ENCODE measurements at regions not wholly inside any gene's neighbourhood (a gene's known extent, or its start where the extent isn't known, plus 50 kb on each side); places are given as distances from the start of the nearest gene placed in this dataset.

- no peaks in the 10 kb centered on the region for H3K36me3 ChIP-seq (ENCODE audit: control insufficient read depth in 2 of 2, insufficient read depth in 2 of 2, low read length in 1 of 2)
- no TSS peak for BruUV-seq (replicated peaks)
- no peak overlapping the region for H3K4me2 ChIP-seq (ENCODE audit: control insufficient read depth, insufficient read depth)
- no peaks in the 10 kb centered on the region; a peak in 1 of 4 replicates for H3K27me3 ChIP-seq (replicated peaks in 1 of 2; ENCODE audit: control insufficient read depth in 2 of 2, insufficient read depth in 2 of 2, low read length in 1 of 2)
- CTCF ChIA-PET: interaction anchor here (1.3 to 1.7 kb wide), 2 partner anchors 10 kb away, joined by 3 to 12 read pairs; no protein-coding TSS in a partner anchor
- SMC1A ChIA-PET (ENCODE audit: uncharacterized antibody, unreplicated experiment): interaction anchor here (0.6 to 1.4 kb wide), 3 partner anchors 9 to 378 kb away, joined by 3 read pairs; no protein-coding TSS in a partner anchor
- DNase-seq (ENCODE audit: low read depth, low spot score): no peak
- H3K4me1 ChIP-seq (ENCODE audit: control insufficient read depth, insufficient read depth, low read length): no peaks in the 10 kb centered on the region
- POLR2A ChIA-PET: no interaction called here
- H4K20me1 ChIP-seq (ENCODE audit: control insufficient read depth, insufficient read depth): no peaks in the 10 kb centered on the region
- intact Hi-C loops (cut with micrococcal nuclease; ENCODE audit: unreplicated experiment) (no loop called here), in situ Hi-C loops (cut with MboI) (no loop called here)
- no peaks in the 10 kb centered on the region for H3K9me3 ChIP-seq (replicated peaks; ENCODE audit: control insufficient read depth, insufficient read depth, low read length)
- no peak overlapping the region for H3K27ac ChIP-seq (ENCODE audit: control insufficient read depth, insufficient read depth)
- H3K9ac ChIP-seq (ENCODE audit: control insufficient read depth, insufficient read depth, low read length): no peak overlapping the region
- H3K79me2 ChIP-seq (ENCODE audit: control insufficient read depth, insufficient read depth, low read length): no peaks in the 10 kb centered on the region
- FAIRE-seq: no peak
- TF ChIP-seq IRF3 (IDR thresholded peaks at IDR 0.05): no peak
- TF ChIP-seq POLR2A (IDR thresholded peaks at IDR 0.05; ENCODE audit: low read depth, low read length): no peak
- TF ChIP-seq SRF (IDR thresholded peaks at IDR 0.05; ENCODE audit: low read depth in 2 of 2, low read length in 2 of 2): no peak
- no peak for TF ChIP-seq SMC3 (IDR thresholded peaks at IDR 0.05; ENCODE audit: borderline replicate concordance, low read length)
- no peak for TF ChIP-seq BMI1 (IDR thresholded peaks at IDR 0.05; ENCODE audit: borderline replicate concordance)
- no peak for TF ChIP-seq NR2C1 (IDR thresholded peaks at IDR 0.05)
- TF ChIP-seq USF2 (IDR thresholded peaks at IDR 0.05; ENCODE audit: borderline replicate concordance, low read depth, low read length): no peak
- no peak for TF ChIP-seq ZBTB4 (CRISPR knock-in tag; IDR thresholded peaks at IDR 0.05)
- H3K4me3 ChIP-seq: no peak overlapping the region
- RAD21 ChIA-PET (ENCODE audit: unreplicated experiment): interaction anchor here (1.2 kb wide), 1 partner anchor 9 kb away, joined by 3 read pairs; no protein-coding TSS in a partner anchor
- ATAC-seq: no peak
- 3% methylated on average over 2 of the region's 2 CpGs for WGBS (ENCODE audit: insufficient coverage, insufficient replicate concordance, low lambda C conversion rate, missing lambda C conversion rate)
- H2AFZ ChIP-seq (ENCODE audit: control insufficient read depth, low read depth, low read length): no peak overlapping the region
Measured at GRCh38 chr2:84323890-84324289, 135.2 kb downstream of the SUCLG1 start.
